NB4 (cell line): ENCODE measurements at regions not wholly inside any gene's neighbourhood (a gene's known extent, or its start where the extent isn't known, plus 50 kb on each side); places are given as distances from the start of the nearest gene placed in this dataset.

Experiments
- MAX ChIP-seq: IDR thresholded peaks from 2 replicates; pipeline ENCODE4 v1.6.1; 2011; ENCODE audit warnings: low read depth, low read length
- POLR2A ChIP-seq: IDR thresholded peaks from 2 replicates; pipeline ENCODE4 v1.6.1; 2011; ENCODE audit warnings: mild to moderate bottlenecking; ENCODE audit not compliant: insufficient read length; ENCODE audit errors: extremely low read depth
- TF ChIP-seq, protein P1 (sequence below): IDR thresholded peaks from one replicate; pipeline ENCODE4 v1.5.1; 2012; ENCODE audit warnings: low read depth, low read length

- TF ChIP-seq, protein P1, sequence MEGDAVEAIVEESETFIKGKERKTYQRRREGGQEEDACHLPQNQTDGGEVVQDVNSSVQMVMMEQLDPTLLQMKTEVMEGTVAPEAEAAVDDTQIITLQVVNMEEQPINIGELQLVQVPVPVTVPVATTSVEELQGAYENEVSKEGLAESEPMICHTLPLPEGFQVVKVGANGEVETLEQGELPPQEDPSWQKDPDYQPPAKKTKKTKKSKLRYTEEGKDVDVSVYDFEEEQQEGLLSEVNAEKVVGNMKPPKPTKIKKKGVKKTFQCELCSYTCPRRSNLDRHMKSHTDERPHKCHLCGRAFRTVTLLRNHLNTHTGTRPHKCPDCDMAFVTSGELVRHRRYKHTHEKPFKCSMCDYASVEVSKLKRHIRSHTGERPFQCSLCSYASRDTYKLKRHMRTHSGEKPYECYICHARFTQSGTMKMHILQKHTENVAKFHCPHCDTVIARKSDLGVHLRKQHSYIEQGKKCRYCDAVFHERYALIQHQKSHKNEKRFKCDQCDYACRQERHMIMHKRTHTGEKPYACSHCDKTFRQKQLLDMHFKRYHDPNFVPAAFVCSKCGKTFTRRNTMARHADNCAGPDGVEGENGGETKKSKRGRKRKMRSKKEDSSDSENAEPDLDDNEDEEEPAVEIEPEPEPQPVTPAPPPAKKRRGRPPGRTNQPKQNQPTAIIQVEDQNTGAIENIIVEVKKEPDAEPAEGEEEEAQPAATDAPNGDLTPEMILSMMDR, result no peak
- TF ChIP-seq POLR2A, result no peak
- no peak for TF ChIP-seq MAX
Measured at GRCh38 chr20:62534526-62535221, 58.9 kb upstream of the GATA5 start.
